ENCODE measurements at regions not wholly inside any gene's neighbourhood (a gene's known extent, or its start where the extent isn't known, plus 50 kb on each side); places are given as distances from the start of the nearest gene placed in this dataset.
"Not testable (repeated sequence)": the region's sequence is repeated elsewhere in the genome, so short reads cannot be mapped to it uniquely, and the experiment has no call there.

- H3K9me3 ChIP-seq (ENCODE audit: control insufficient read depth, insufficient read depth, low read depth, low read length); POLR2A ChIA-PET; H3K4me1 ChIP-seq (ENCODE audit: control insufficient read depth, insufficient read depth, low read length); H3K27ac ChIP-seq (ENCODE audit: extremely low read depth, low read depth, low read length); CTCF ChIA-PET; H3K36me3 ChIP-seq (ENCODE audit: control insufficient read depth in 2 of 2, insufficient read depth in 1 of 2, low read length in 2 of 2); H3K4me3 ChIP-seq (ENCODE audit: low read depth, low read length): not testable (repeated sequence)
Observed at GRCh38 chrX:90337161-90337560, 415.5 kb downstream of the TGIF2LX start.

DNA sequence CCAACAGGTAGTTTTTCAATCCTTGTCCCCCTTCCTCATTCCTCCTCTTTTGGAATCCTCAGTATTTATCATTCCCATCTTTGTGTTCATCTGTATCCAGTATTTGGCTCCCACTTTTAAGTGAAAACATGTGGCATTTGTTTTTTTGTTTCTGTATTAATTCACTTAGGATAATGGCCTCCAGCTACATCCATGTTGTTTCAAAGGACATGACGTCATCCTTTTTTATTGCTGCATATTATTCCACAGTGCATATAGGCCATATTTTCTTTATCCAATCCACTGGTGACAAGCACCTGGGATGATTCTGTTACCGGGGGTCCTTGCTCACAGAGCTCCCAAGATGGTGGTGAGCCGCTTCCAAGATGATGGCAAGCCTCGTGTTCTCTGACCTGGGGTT, 447.9 kb downstream of the TGIF2LX start:
- CTCF ChIA-PET; H3K4me3 ChIP-seq (ENCODE audit: low read depth, low read length); H3K36me3 ChIP-seq (ENCODE audit: control insufficient read depth in 2 of 2, insufficient read depth in 1 of 2, low read length in 2 of 2); POLR2A ChIA-PET; H3K27ac ChIP-seq (ENCODE audit: extremely low read depth, low read depth, low read length); H3K4me1 ChIP-seq (ENCODE audit: control insufficient read depth, insufficient read depth, low read length); H3K9me3 ChIP-seq (ENCODE audit: control insufficient read depth, insufficient read depth, low read depth, low read length): not testable (repeated sequence)
- peak; percentile 52; the same call in 1 of the 2 replicates for TF ChIP-seq ATF2 (tag by site-specific recombination; IDR thresholded peaks at IDR 0.05; ENCODE audit: low read depth)

DNA sequence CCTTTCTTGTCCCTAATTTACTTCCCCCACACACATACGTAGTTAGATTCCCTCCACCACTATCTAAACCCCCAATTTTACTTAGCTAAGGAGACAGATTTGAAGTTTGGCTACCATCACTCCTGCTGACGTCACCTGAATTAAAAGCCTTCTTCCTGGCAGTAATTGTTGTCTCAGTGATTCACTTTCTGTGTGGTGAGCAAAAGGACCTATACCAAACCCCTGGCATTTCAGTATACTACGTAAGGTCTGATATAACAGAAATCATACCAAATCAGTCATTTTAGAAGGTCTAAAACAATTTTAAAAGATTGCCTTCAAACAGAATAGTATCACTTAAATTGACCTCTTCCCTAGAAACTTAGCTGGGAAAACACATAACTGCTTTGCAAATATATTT, 476.3 kb downstream of the TGIF2LX start:
- POLR2A ChIA-PET; H3K9me3 ChIP-seq (ENCODE audit: control insufficient read depth, insufficient read depth, low read depth, low read length); H3K4me3 ChIP-seq (ENCODE audit: low read depth, low read length); H3K36me3 ChIP-seq (ENCODE audit: control insufficient read depth in 2 of 2, insufficient read depth in 1 of 2, low read length in 2 of 2); CTCF ChIA-PET; H3K27ac ChIP-seq (ENCODE audit: extremely low read depth, low read depth, low read length); H3K4me1 ChIP-seq (ENCODE audit: control insufficient read depth, insufficient read depth, low read length): not testable (repeated sequence)

- H3K27ac ChIP-seq (ENCODE audit: extremely low read depth, low read depth, low read length); H3K36me3 ChIP-seq (ENCODE audit: control insufficient read depth in 2 of 2, insufficient read depth in 1 of 2, low read length in 2 of 2); H3K4me1 ChIP-seq (ENCODE audit: control insufficient read depth, insufficient read depth, low read length); H3K9me3 ChIP-seq (ENCODE audit: control insufficient read depth, insufficient read depth, low read depth, low read length); POLR2A ChIA-PET; H3K4me3 ChIP-seq (ENCODE audit: low read depth, low read length); CTCF ChIA-PET: not testable (repeated sequence)
Observed at GRCh38 chrX:90402169-90402568, 480.5 kb downstream of the TGIF2LX start.

DNA sequence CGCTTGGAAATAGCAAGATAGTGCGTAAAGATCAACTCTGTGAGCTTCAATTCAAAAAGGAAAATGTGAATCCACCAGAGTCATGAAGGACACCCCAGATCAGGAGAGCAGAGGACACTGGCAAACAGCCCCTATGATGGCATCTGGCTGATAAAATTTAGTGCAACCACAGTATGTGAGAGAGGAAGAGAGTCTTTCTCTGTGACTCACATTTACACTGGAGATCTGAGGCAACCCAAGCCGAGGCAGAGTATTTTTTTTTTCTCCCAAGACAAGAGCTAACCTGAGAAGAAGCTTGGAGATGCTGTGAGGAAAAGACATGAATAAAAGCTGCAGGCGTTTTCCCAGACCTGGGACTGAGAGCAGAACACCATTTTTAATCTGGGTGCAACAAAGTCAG, 482.2 kb downstream of the TGIF2LX start:
- POLR2A ChIA-PET; H3K4me1 ChIP-seq (ENCODE audit: control insufficient read depth, insufficient read depth, low read length); H3K4me3 ChIP-seq (ENCODE audit: low read depth, low read length); H3K9me3 ChIP-seq (ENCODE audit: control insufficient read depth, insufficient read depth, low read depth, low read length); H3K27ac ChIP-seq (ENCODE audit: extremely low read depth, low read depth, low read length); CTCF ChIA-PET; H3K36me3 ChIP-seq (ENCODE audit: control insufficient read depth in 2 of 2, insufficient read depth in 1 of 2, low read length in 2 of 2): not testable (repeated sequence)

DNA sequence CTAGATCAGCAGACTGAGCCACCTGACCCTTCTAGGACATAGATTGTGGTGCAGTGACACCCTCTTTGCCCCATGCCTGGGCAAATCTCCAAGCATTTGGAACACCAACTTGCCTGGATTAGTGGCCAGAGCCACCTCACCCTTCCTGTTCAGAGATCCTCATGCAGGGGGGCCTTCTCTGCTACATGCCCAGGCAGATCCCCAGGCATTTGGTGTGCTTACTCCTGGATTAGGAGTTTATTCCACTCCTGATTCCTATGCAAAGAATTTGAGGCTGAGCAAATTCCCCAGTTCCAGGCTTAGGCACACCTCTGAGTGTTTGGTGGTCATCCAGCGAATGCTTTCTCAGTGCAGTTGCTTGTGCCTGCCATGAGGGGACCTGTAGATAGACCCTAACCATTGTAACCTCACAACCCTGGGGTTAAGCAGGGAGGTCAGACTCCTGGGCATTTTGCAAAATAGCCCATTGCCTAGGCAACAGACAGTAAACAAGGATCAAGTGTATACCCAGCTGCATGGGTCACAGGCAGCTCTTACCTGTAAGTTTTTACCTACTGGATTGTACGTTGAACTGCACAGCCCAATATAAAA, 483.2 kb downstream of the TGIF2LX start:
- CTCF ChIA-PET; H3K36me3 ChIP-seq (ENCODE audit: control insufficient read depth in 2 of 2, insufficient read depth in 1 of 2, low read length in 2 of 2); H3K27ac ChIP-seq (ENCODE audit: extremely low read depth, low read depth, low read length); H3K9me3 ChIP-seq (ENCODE audit: control insufficient read depth, insufficient read depth, low read depth, low read length); H3K4me1 ChIP-seq (ENCODE audit: control insufficient read depth, insufficient read depth, low read length); POLR2A ChIA-PET; H3K4me3 ChIP-seq (ENCODE audit: low read depth, low read length): not testable (repeated sequence)

DNA sequence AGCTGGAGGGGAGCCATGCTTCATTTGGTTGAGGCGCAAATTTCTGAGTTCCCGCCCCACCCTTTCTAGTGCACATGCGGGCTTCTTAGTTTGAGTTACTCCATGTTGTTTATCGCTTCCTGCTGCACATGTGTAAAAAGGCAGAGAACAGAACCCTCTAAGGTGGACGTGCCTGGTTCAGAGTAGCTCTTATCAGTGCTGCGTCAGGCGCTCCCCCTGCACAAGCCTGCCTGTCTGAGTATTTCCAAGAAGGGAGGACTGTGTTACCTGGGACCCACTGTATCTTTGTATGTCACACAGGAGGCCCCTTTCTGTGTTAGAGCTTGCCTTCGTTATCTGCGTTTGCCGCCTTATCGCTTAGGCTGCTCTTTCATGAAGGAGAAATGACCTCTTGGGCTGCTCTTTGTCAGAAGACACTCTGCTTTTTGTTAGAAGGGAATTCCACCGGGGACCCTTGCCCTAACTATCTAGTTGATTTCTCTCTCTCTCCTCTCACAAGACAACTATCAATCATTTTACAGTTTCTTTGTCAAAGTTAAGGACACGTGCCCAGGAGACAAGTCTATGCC, 532.1 kb downstream of the TGIF2LX start:
- H3K4me3 ChIP-seq (ENCODE audit: low read depth, low read length); H3K36me3 ChIP-seq (ENCODE audit: control insufficient read depth in 2 of 2, insufficient read depth in 1 of 2, low read length in 2 of 2); POLR2A ChIA-PET; H3K4me1 ChIP-seq (ENCODE audit: control insufficient read depth, insufficient read depth, low read length); H3K9me3 ChIP-seq (ENCODE audit: control insufficient read depth, insufficient read depth, low read depth, low read length); CTCF ChIA-PET; H3K27ac ChIP-seq (ENCODE audit: extremely low read depth, low read depth, low read length): not testable (repeated sequence)

- H3K27ac ChIP-seq (ENCODE audit: extremely low read depth, low read depth, low read length); CTCF ChIA-PET; H3K4me1 ChIP-seq (ENCODE audit: control insufficient read depth, insufficient read depth, low read length); H3K9me3 ChIP-seq (ENCODE audit: control insufficient read depth, insufficient read depth, low read depth, low read length); POLR2A ChIA-PET; H3K4me3 ChIP-seq (ENCODE audit: low read depth, low read length); H3K36me3 ChIP-seq (ENCODE audit: control insufficient read depth in 2 of 2, insufficient read depth in 1 of 2, low read length in 2 of 2): not testable (repeated sequence)
Observed at GRCh38 chrX:90458071-90458899, 536.6 kb downstream of the TGIF2LX start.

DNA sequence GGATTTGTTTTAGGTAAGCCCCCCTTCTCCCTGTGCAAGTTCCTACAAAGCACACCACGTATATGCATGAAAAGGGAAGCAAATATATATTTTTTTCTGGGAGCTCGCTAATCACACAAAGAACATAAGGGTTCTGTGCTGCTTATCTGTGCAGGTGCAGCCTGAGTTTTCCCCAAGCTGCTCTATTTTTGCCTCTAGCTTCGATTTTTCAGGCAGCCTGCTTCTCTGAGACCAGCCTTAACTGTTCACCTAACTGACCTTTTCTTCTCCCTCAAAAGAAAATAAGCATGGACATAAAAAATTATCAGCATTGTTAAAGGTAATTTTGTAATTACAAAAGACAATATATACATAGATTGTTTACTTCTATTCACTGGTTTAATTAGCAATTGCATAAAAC, 552.7 kb downstream of the TGIF2LX start:
- H3K36me3 ChIP-seq (ENCODE audit: control insufficient read depth in 2 of 2, insufficient read depth in 1 of 2, low read length in 2 of 2); H3K9me3 ChIP-seq (ENCODE audit: control insufficient read depth, insufficient read depth, low read depth, low read length); H3K4me3 ChIP-seq (ENCODE audit: low read depth, low read length); H3K4me1 ChIP-seq (ENCODE audit: control insufficient read depth, insufficient read depth, low read length); POLR2A ChIA-PET; CTCF ChIA-PET; H3K27ac ChIP-seq (ENCODE audit: extremely low read depth, low read depth, low read length): not testable (repeated sequence)

DNA sequence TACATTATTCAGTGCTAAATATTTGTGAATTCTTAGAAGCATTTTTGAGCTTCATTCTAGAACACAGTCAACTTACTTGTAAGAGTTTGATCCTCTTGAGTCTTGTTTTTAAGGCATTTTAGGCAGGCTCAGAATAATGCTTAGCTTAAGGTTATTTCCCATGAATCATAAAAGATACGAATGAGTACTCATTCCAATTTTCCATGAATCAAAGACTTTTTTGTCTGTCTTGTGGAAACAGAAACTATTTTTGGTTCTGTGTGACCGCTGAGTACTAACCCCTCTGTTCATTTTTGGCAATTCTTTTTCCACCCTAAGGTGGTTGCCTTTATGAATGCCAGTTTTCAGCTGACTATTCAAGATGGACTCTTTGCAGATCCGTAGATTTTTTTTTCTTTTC, 563.7 kb downstream of the TGIF2LX start:
- H3K4me1 ChIP-seq (ENCODE audit: control insufficient read depth, insufficient read depth, low read length); H3K4me3 ChIP-seq (ENCODE audit: low read depth, low read length); CTCF ChIA-PET; H3K36me3 ChIP-seq (ENCODE audit: control insufficient read depth in 2 of 2, insufficient read depth in 1 of 2, low read length in 2 of 2); POLR2A ChIA-PET; H3K27ac ChIP-seq (ENCODE audit: extremely low read depth, low read depth, low read length); H3K9me3 ChIP-seq (ENCODE audit: control insufficient read depth, insufficient read depth, low read depth, low read length): not testable (repeated sequence)
